Kidney glomerular epithelial cell (primary cell): ENCODE measurements at regions not wholly inside any gene's neighbourhood (a gene's known extent, or its start where the extent isn't known, plus 50 kb on each side); places are given as distances from the start of the nearest gene placed in this dataset.

ENCODE experiments used
- DNase-seq: peaks from one replicate; lab custom pipeline; 2025; lab: John Stamatoyannopoulos, UW

DNA sequence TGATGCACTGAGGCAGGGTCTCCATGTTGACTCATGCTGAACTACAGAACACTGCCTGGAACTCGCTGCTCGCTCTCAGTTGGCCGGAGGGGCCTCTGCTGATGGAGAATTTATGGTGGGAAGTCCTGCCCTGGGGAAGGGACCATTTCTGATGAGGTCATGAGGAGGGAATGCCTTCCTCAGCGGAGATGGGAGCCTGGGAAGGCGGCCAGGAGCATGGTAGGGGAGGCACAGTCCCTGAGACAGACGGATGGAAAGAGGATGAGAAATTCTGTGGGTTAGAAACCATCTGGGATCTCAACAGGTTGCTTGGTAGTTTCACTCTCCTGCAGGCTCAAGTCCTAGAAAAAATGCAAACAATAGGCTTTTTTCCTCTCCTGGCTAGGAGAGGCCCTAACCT, 56.8 kb upstream of the TPM1 start:
- peak; percentile 72 for DNase-seq

GRCh38 chr15:62986948-62987347, 55.6 kb upstream of the TPM1 start:
- no peak for DNase-seq

DNA sequence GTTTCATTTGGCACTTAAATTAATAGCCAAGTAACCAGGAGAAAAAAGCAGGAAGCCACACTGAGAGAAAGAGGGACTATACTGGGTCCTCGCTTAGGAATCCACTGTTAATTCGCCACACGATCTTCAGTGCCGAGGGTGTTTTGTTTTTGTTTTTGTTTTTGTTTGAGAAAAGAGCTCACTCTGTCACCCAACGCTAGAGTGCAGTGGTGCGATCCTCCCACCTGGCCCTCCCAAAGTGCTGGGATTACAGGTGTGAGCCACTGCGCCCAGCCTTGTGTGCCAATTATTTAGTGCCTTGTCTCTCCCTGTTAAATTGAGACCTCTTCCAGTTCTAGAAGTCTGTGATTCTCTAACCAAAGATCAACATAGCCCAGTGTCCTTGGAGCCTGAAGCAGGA, 53.8 kb upstream of the TPM1 start:
- no peak for DNase-seq

- peak; percentile 48 for DNase-seq
Measured at GRCh38 chr15:62989366-62990055, 53.0 kb upstream of the TPM1 start.

DNA sequence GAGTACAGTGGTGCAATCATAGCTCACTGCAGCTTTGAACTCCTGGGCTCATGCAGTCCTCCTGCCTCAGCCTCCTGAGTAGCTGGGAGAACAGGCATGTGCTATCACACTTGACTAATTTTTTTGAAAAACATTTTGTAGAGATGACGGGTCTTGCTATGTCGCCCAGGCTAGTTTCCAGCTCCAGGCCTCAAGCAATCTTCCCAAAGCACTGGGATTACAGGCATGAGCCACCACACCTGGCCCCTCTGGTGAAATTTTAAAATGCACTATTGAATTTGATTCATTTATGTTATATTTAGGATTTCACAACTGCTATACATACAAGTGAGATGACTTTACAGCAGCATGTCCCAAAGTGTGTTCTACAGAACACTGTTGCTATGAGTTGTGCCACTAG, 50.8 kb upstream of the TPM1 start:
- DNase-seq = no peak

DNA sequence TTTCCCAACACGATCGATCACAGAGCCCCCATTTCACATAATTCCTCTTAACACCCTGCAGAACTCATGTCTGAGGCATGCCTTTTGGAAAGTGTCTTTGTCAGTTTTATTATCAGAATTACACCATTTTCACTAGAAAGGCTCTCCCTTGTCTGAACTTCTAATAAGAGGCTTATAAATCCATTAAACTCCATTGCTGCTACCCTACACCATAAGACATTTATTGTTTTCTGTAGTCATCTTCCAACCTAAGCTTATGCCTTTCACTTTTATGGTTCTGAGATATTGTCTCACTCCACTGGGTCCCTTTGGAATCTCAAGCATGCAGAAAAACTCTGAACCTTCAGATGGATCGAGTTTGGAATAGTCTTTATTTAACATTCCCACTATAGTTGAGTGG, 50.2 kb upstream of the TPM1 start:
- peak; percentile 67 for DNase-seq
